ENCODE measurements at regions not wholly inside any gene's neighbourhood (a gene's known extent, or its start where the extent isn't known, plus 50 kb on each side); places are given as distances from the start of the nearest gene placed in this dataset.

DNA sequence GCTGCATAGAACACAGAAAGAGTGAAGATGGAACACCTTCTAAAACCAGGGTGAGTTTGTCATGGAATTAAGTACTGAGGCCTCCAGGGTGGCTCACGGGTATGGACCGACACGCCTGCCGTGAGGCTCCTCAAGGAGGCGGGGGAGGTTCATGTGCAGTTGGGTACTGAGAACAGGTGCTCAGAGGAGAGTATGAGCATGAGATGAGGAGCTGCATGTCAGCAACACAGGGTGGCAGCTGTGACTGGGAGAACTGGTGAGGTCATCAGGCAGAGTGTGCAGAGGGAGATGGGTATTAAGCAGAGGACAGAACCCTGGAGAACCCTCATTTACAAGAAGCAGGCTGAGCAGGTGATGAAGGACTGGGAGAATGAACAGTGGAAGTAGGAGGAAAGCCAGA is 63.2 kb upstream of the KLHL29 start:
- Histone ChIP-seq H3K4me1 (no peaks in the 10 kb centered on the region), H3K9me3 (no peaks in the 10 kb centered on the region), H3K4me3 (no peak overlapping the region), H3K27ac (no peak overlapping the region), H3K36me3 (ENCODE audit: insufficient read depth in 1 of 2, low read depth in 1 of 2) (no peaks in the 10 kb centered on the region), H3K27me3 (ENCODE audit: insufficient read depth in 3 of 3, low read length in 2 of 3) (peaks cover 0 to 13% (median 0%) of the 10 kb centered on the region in 3 donors)
- intact Hi-C loops (cut with DNase I) = no loop called here
- no peak for DNase-seq
- TF ChIP-seq, protein P1, sequence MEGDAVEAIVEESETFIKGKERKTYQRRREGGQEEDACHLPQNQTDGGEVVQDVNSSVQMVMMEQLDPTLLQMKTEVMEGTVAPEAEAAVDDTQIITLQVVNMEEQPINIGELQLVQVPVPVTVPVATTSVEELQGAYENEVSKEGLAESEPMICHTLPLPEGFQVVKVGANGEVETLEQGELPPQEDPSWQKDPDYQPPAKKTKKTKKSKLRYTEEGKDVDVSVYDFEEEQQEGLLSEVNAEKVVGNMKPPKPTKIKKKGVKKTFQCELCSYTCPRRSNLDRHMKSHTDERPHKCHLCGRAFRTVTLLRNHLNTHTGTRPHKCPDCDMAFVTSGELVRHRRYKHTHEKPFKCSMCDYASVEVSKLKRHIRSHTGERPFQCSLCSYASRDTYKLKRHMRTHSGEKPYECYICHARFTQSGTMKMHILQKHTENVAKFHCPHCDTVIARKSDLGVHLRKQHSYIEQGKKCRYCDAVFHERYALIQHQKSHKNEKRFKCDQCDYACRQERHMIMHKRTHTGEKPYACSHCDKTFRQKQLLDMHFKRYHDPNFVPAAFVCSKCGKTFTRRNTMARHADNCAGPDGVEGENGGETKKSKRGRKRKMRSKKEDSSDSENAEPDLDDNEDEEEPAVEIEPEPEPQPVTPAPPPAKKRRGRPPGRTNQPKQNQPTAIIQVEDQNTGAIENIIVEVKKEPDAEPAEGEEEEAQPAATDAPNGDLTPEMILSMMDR (IDR thresholded peaks at IDR 0.05) = no peak
- 92 to 95% (median 94%) methylated on average over 5 of the region's 5 CpGs for WGBS, 3 donors
- ATAC-seq = no peak

DNA sequence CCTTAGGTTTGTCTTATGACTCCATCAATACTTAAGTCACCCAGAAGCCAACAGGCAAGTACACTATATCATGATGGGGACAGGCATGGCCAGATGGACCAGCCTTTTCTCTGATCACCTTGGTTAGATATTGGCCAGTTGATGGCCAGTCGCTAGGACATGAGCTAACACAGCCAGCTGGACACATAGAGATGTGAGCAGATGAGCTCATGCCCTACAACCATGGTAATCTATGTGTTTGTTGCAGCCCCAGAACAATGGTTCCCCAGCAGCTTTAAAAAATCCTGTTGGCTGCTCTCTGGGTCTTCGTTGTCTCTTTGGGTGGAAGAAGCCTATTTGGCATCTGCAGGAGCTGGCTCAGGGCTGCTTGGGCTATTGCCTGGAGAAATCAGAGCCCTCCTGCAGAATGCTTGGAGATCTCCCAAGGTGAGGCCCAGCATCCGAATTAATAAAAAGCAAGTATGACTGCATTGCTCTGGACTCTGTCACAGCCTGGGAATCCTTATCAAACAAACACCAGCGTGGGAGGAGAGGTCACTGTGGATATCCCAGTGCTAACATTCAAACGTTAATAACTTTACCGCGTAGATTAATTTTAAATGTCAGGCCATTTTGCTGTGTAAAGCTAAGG is 62.3 kb upstream of the KLHL29 start:
- Histone ChIP-seq H3K9me3 (no peaks in the 10 kb centered on the region), H3K27me3 (ENCODE audit: insufficient read depth in 3 of 3, low read length in 2 of 3) (peaks cover 0 to 14% (median 0%) of the 10 kb centered on the region in 3 donors), H3K36me3 (ENCODE audit: insufficient read depth in 1 of 2, low read depth in 1 of 2) (no peaks in the 10 kb centered on the region), H3K4me3 (no peak overlapping the region), H3K27ac (no peak overlapping the region), H3K4me1 (no peaks in the 10 kb centered on the region)
- ATAC-seq (peak in 1 of 4 donors; percentile 44), DNase-seq (no peak)
- 26 to 40% (median 31%) methylated on average over 7 of the region's 7 CpGs for WGBS, 3 donors
- TF ChIP-seq, protein P1 (IDR thresholded peaks at IDR 0.05) = no peak
- intact Hi-C loops (cut with DNase I) = no loop called here

DNA sequence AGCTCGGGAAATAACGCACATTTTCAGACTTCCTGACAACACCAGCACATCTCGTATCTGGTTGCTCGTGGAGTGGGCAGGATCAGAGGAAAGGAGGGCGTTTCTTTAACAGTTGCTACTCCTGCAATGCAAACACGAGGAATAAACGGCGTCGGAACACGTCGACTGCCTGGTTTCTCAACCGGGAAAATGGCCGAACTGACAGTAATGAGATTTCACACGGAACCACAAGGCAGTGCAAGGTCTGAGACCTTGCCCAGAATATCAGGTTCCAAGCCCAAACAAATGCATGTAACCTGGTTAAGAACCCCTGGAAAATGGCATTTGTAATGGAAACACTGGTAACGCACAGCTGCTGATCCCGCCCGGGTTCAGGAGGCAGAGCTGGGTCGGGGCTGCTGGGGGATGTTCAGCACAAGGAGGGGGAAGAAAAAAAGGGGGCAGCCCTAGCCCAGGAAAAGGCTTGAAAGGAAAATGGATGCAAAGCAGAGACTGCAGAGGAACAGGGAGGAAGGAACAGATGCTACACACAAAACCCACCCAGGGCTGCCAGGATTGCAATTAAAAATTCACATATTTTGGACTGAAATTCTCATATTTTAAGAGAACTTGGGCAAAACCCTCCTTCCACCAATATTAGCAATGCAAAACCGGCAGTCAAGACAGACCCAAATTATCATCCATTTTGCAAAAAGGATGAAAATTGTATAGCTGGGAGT is 61.6 kb upstream of the KLHL29 start:
- H3K4me1 ChIP-seq = no peaks in the 10 kb centered on the region
- ATAC-seq = peak in 2 of 4 donors; percentile 11 to 34
- WGBS, 3 donors = 34 to 46% (median 36%) methylated on average over 19 of the region's 19 CpGs
- H3K27me3 ChIP-seq (ENCODE audit: insufficient read depth in 3 of 3, low read length in 2 of 3) = peaks cover 0 to 14% (median 0%) of the 10 kb centered on the region in 3 donors
- no peaks in the 10 kb centered on the region for H3K9me3 ChIP-seq
- no peak overlapping the region for H3K27ac ChIP-seq
- intact Hi-C loops (cut with DNase I) = no loop called here
- no peaks in the 10 kb centered on the region for H3K36me3 ChIP-seq (ENCODE audit: insufficient read depth in 1 of 2, low read depth in 1 of 2)
- TF ChIP-seq, protein P1 (IDR thresholded peaks at IDR 0.05) = no peak
- DNase-seq = no peak
- no peak overlapping the region for H3K4me3 ChIP-seq

DNA sequence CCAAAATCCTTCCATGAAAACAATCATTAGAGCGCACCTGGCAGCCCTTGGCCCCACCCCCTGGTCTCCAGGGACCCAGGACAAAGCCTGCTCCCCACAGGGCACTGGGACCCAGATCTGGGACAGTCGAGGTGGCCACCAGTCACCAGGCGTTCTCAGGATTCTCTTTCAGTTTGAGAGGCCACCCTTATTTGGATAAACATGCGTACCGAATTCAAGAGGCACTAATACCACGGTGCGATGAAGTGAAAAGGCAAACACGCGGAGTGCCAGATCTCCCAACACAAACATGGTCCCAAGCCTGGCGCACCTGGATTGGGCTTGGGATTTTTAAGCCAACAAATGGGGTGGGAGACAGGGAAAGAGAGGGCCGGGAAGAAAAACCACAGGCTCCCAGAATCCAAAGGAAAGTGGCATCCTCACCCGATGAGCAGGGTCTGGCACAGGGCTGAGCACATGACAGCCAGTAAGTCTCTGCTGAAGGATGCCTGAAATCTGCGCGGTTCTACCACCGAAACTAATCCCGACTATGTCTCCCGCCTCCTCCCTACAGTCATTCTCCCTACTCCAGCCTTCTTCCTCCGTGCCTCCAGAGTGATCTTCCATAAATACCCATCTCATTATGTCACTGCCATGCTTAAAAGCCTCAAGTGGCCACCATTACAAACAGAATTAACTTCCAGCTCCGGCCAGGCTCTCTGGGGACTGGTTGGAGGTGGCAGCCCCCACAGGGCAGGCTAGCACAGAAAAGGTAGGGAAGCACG is 60.9 kb upstream of the KLHL29 start:
- H3K9me3 ChIP-seq = no peaks in the 10 kb centered on the region
- no peak overlapping the region for H3K27ac ChIP-seq
- intact Hi-C loops (cut with DNase I) = no loop called here
- no peak overlapping the region for H3K4me3 ChIP-seq
- TF ChIP-seq, protein P1 (IDR thresholded peaks at IDR 0.05) = no peak
- H3K27me3 ChIP-seq (ENCODE audit: insufficient read depth in 3 of 3, low read length in 2 of 3) = peaks cover 0 to 14% (median 0%) of the 10 kb centered on the region in 3 donors
- DNase-seq (no peak), ATAC-seq (no peak)
- 55 to 68% (median 59%) methylated on average over 20 of the region's 20 CpGs for WGBS, 3 donors
- no peaks in the 10 kb centered on the region for H3K4me1 ChIP-seq
- H3K36me3 ChIP-seq (ENCODE audit: insufficient read depth in 1 of 2, low read depth in 1 of 2) = no peaks in the 10 kb centered on the region

Data from psoas muscle (tissue), 7 donors.